Adrenal gland (tissue), 5 donors: ENCODE measurements at regions not wholly inside any gene's neighbourhood (a gene's known extent, or its start where the extent isn't known, plus 50 kb on each side); places are given as distances from the start of the nearest gene placed in this dataset.

Source experiments
- CTCF ChIP-seq, 6 experiments: fragments of 450-650 bp in 4 of 6; fragments of 200-600 bp in 2 of 6; sonication (generic) in 1 of 6; IDR thresholded peaks; 1 replicate in 5 of 6; 2 replicates in 1 of 6; pipeline versions ENCODE4 v1.5.1 to v1.8.0; 2016 to 2021; ENCODE audit warnings: antibody characterized with exemption in 6 of 6, mild to moderate bottlenecking in 2 of 6, moderate library complexity in 1 of 6
- POLR2A ChIP-seq, 2 donors: fragments of 450-650 bp; IDR thresholded peaks; one replicate each; pipeline ENCODE4 v1.6.1; 2017; ENCODE audit warnings: antibody characterized with exemption in 2 of 2, mild to moderate bottlenecking in 2 of 2, moderate library complexity in 1 of 2
- donor health status: DM: no; HTN: no; CAD: no.

GRCh38 chr5:2271316-2271715, 388.6 kb upstream of the IRX4 start:
- TF ChIP-seq CTCF (IDR thresholded peaks at IDR 0.05) (no peak), POLR2A (IDR thresholded peaks at IDR 0.05) (no peak)
